GM12878 (cell line): ENCODE measurements at regions not wholly inside any gene's neighbourhood (a gene's known extent, or its start where the extent isn't known, plus 50 kb on each side); places are given as distances from the start of the nearest gene placed in this dataset.

Experiments used
- ATF7 ChIP-seq: fragments of 450-650 bp; IDR thresholded peaks from 2 replicates; pipeline ENCODE4 v1.6.1; 2016; ENCODE audit warnings: low read depth, mild to moderate bottlenecking
- CEBPZ ChIP-seq: fragments of 150-350 bp; IDR thresholded peaks from 2 replicates; pipeline ENCODE4 v1.6.1; 2016; ENCODE audit warnings: low read depth, low read length
- CUX1 ChIP-seq: IDR thresholded peaks from 2 replicates; pipeline ENCODE4 v1.6.1; 2012; ENCODE audit warnings: improper control_type of control experiment, low read depth, low read length; ENCODE audit not compliant: insufficient replicate concordance
- FOXK2 ChIP-seq: fragments of 450-650 bp; IDR thresholded peaks from 2 replicates; pipeline ENCODE4 v1.6.1; 2017; ENCODE audit warnings: mild to moderate bottlenecking, moderate library complexity
- KAT2A ChIP-seq: conservative IDR thresholded peaks from 2 replicates; pipeline ENCODE4 v1.6.1; 2011; ENCODE audit warnings: low read depth, low read length; ENCODE audit not compliant: control insufficient read depth
- NFIC ChIP-seq: IDR thresholded peaks from 2 replicates; pipeline ENCODE4 v1.6.1; 2012; ENCODE audit warnings: low read depth, mild to moderate bottlenecking, inconsistent platforms, low read length, moderate library complexity
- NR2F1 ChIP-seq: fragments of 450-650 bp; conservative IDR thresholded peaks from 2 replicates; pipeline ENCODE4 v1.6.1; 2017; ENCODE audit warnings: mild to moderate bottlenecking
- PAX5 ChIP-seq: IDR thresholded peaks from 2 replicates; pipeline ENCODE4 v1.6.1; 2011; ENCODE audit warnings: low read depth, low read length, borderline replicate concordance
- SMARCA5 ChIP-seq: fragments of 450-650 bp; IDR thresholded peaks from 2 replicates; pipeline ENCODE4 v1.6.1; 2017; ENCODE audit warnings: mild to moderate bottlenecking
- SREBF1 ChIP-seq: IDR thresholded peaks from 2 replicates; pipeline ENCODE4 v1.6.1; 2012; ENCODE audit warnings: mild to moderate bottlenecking, low read length
- ZBED1 ChIP-seq: IDR thresholded peaks from 2 replicates; pipeline ENCODE4 v1.6.1; 2016; ENCODE audit warnings: borderline replicate concordance
- ZNF274 ChIP-seq: IDR thresholded peaks from one replicate; pipeline ENCODE4 v1.8.0; 2011; ENCODE audit not compliant: insufficient read length, insufficient read depth
- TF ChIP-seq, protein P1 (sequence below), 3 experiments: IDR thresholded peaks in 2 of 3; conservative IDR thresholded peaks in 1 of 3; 2 replicates each; pipeline ENCODE4 v1.5.1; 2011; ENCODE audit warnings: low read depth in 3 of 3, low read length in 3 of 3, mild to moderate bottlenecking in 3 of 3, control low read depth in 2 of 3, moderate library complexity in 2 of 3, inconsistent platforms in 1 of 3, mixed read lengths in 1 of 3; ENCODE audit not compliant: control insufficient read depth in 2 of 3, insufficient read depth in 1 of 3; ENCODE audit errors: extremely low read depth in 1 of 3

GRCh38 chr6:93820465-93821082, 401.2 kb upstream of the EPHA7 start (continued):
- TF ChIP-seq, protein P1, sequence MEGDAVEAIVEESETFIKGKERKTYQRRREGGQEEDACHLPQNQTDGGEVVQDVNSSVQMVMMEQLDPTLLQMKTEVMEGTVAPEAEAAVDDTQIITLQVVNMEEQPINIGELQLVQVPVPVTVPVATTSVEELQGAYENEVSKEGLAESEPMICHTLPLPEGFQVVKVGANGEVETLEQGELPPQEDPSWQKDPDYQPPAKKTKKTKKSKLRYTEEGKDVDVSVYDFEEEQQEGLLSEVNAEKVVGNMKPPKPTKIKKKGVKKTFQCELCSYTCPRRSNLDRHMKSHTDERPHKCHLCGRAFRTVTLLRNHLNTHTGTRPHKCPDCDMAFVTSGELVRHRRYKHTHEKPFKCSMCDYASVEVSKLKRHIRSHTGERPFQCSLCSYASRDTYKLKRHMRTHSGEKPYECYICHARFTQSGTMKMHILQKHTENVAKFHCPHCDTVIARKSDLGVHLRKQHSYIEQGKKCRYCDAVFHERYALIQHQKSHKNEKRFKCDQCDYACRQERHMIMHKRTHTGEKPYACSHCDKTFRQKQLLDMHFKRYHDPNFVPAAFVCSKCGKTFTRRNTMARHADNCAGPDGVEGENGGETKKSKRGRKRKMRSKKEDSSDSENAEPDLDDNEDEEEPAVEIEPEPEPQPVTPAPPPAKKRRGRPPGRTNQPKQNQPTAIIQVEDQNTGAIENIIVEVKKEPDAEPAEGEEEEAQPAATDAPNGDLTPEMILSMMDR (IDR thresholded peaks at IDR 0.05 in 2 of 3, conservative IDR thresholded peaks at IDR 0.05 in 1 of 3; ENCODE audit: control insufficient read depth in 2 of 3, extremely low read depth in 1 of 3, insufficient read depth in 1 of 3, low read depth in 3 of 3, low read length in 3 of 3): no peak
- TF ChIP-seq CUX1: no peak
- TF ChIP-seq ATF7: no peak
- TF ChIP-seq ZBED1: no peak
- TF ChIP-seq SMARCA5: no peak
- TF ChIP-seq KAT2A: no peak
- no peak for TF ChIP-seq FOXK2
- TF ChIP-seq CEBPZ: no peak
- no peak for TF ChIP-seq SREBF1
- no peak for TF ChIP-seq PAX5
- TF ChIP-seq NFIC: no peak
- no peak for TF ChIP-seq ZNF274
- no peak for TF ChIP-seq NR2F1
